ENCODE measurements at regions not wholly inside any gene's neighbourhood (a gene's known extent, or its start where the extent isn't known, plus 50 kb on each side); places are given as distances from the start of the nearest gene placed in this dataset.
"Not testable (repeated sequence)": the region's sequence is repeated elsewhere in the genome, so short reads cannot be mapped to it uniquely, and the experiment has no call there.

GRCh38 chr6:130494729-130495128 lies 128.9 kb downstream of the TMEM200A start:
- DNase-seq (ENCODE audit: low spot score), result no peak

- DNase-seq (ENCODE audit: low spot score), result no peak
Measured at GRCh38 chr6:130500693-130501092, 134.9 kb downstream of the TMEM200A start.

- DNase-seq (ENCODE audit: low spot score), result no peak
Measured at GRCh38 chr6:130503146-130503545, 137.3 kb downstream of the TMEM200A start.

GRCh38 chr6:130505808-130506598 lies 140.2 kb downstream of the TMEM200A start:
- no peak for DNase-seq (ENCODE audit: low spot score)

GRCh38 chr6:130507005-130507665 lies 141.3 kb downstream of the TMEM200A start:
- DNase-seq (ENCODE audit: low spot score), result not testable (repeated sequence)

- DNase-seq (ENCODE audit: low spot score), result no peak
Measured at GRCh38 chr6:130507666-130508028, 141.8 kb downstream of the TMEM200A start.

GRCh38 chr6:130513770-130514169 lies 148.0 kb downstream of the TMEM200A start:
- DNase-seq (ENCODE audit: low spot score), result peak; percentile 82

GRCh38 chr6:130514712-130515111 lies 148.9 kb downstream of the TMEM200A start:
- no peak for DNase-seq (ENCODE audit: low spot score)

- no peak for DNase-seq (ENCODE audit: low spot score)
Measured at GRCh38 chr6:130515306-130515705, 149.5 kb downstream of the TMEM200A start.

GRCh38 chr6:130516604-130517003 lies 150.8 kb downstream of the TMEM200A start:
- no peak for DNase-seq (ENCODE audit: low spot score)

GRCh38 chr6:130517444-130517931 lies 151.7 kb downstream of the TMEM200A start:
- DNase-seq (ENCODE audit: low spot score), result peak; percentile 27

GRCh38 chr6:130518588-130518987 lies 152.8 kb downstream of the TMEM200A start:
- no peak for DNase-seq (ENCODE audit: low spot score)

- DNase-seq (ENCODE audit: low spot score), result no peak
Measured at GRCh38 chr6:130520221-130520620, 154.4 kb downstream of the TMEM200A start.

- no peak for DNase-seq (ENCODE audit: low spot score)
Measured at GRCh38 chr6:130520801-130521200, 155.0 kb downstream of the TMEM200A start.

GRCh38 chr6:130524552-130524951 lies 158.7 kb downstream of the TMEM200A start:
- DNase-seq (ENCODE audit: low spot score), result peak; percentile 17

- peak; percentile 48 for DNase-seq (ENCODE audit: low spot score)
Measured at GRCh38 chr6:130525408-130525807, 159.6 kb downstream of the TMEM200A start.

- DNase-seq (ENCODE audit: low spot score), result no peak
Measured at GRCh38 chr6:130526466-130526865, 160.6 kb downstream of the TMEM200A start.

- DNase-seq (ENCODE audit: low spot score), result no peak
Measured at GRCh38 chr6:130527173-130527572, 161.4 kb downstream of the TMEM200A start.

- no peak for DNase-seq (ENCODE audit: low spot score)
Measured at GRCh38 chr6:130529569-130530149, 163.8 kb downstream of the TMEM200A start.

GRCh38 chr6:130534627-130535026 lies 168.8 kb downstream of the TMEM200A start:
- no peak for DNase-seq (ENCODE audit: low spot score)

- no peak for DNase-seq (ENCODE audit: low spot score)
Measured at GRCh38 chr6:130535242-130535641, 169.4 kb downstream of the TMEM200A start.

GRCh38 chr6:130537447-130537846 lies 171.6 kb downstream of the TMEM200A start:
- DNase-seq (ENCODE audit: low spot score), result no peak

- no peak for DNase-seq (ENCODE audit: low spot score)
Measured at GRCh38 chr6:130547723-130548122, 181.9 kb downstream of the TMEM200A start.
